ENCODE measurements at regions not wholly inside any gene's neighbourhood (a gene's known extent, or its start where the extent isn't known, plus 50 kb on each side); places are given as distances from the start of the nearest gene placed in this dataset.

- Histone ChIP-seq H3K36me3 (ENCODE audit: insufficient read depth, insufficient read length, low read length) (peaks cover 44% of the 10 kb centered on the region), H3K9me3 (ENCODE audit: insufficient read depth, low read length) (no peaks in the 10 kb centered on the region), H3K9ac (ENCODE audit: insufficient read length, low read depth) (no peak overlapping the region), H3K4me3 (ENCODE audit: insufficient read length, low read depth) (no peak overlapping the region), H3K4me1 (ENCODE audit: insufficient read depth, insufficient read length) (peaks cover 4% of the 10 kb centered on the region), H3K27me3 (ENCODE audit: insufficient read depth, insufficient read length) (no peaks in the 10 kb centered on the region)
- no peak for DNase-seq (ENCODE audit: low read depth, low spot score)
- no peak for TF ChIP-seq YY1 (IDR thresholded peaks at IDR 0.05; ENCODE audit: insufficient read depth, insufficient read length)
- TF ChIP-seq ZNF274 (IDR thresholded peaks at IDR 0.05; ENCODE audit: low read depth, low read length), result no peak
Measured at GRCh38 chr12:4822572-4822971, 87.1 kb upstream of the KCNA1 start.

GRCh38 chr12:4824380-4824779, 85.3 kb upstream of the KCNA1 start:
- Histone ChIP-seq H3K9ac (ENCODE audit: insufficient read length, low read depth) (no peak overlapping the region), H3K27me3 (ENCODE audit: insufficient read depth, insufficient read length) (no peaks in the 10 kb centered on the region), H3K4me3 (ENCODE audit: insufficient read length, low read depth) (no peak overlapping the region), H3K9me3 (ENCODE audit: insufficient read depth, low read length) (no peaks in the 10 kb centered on the region), H3K36me3 (ENCODE audit: insufficient read depth, insufficient read length, low read length) (peaks cover 47% of the 10 kb centered on the region), H3K4me1 (ENCODE audit: insufficient read depth, insufficient read length) (no peaks in the 10 kb centered on the region)
- TF ChIP-seq ZNF274 (IDR thresholded peaks at IDR 0.05; ENCODE audit: low read depth, low read length) (no peak), SUZ12 (IDR thresholded peaks at IDR 0.05; ENCODE audit: extremely low read depth, insufficient read depth, insufficient read length) (no peak), YY1 (IDR thresholded peaks at IDR 0.05; ENCODE audit: insufficient read depth, insufficient read length) (no peak)
- peak; percentile 18 for DNase-seq (ENCODE audit: low read depth, low spot score)

- Histone ChIP-seq H3K27me3 (ENCODE audit: insufficient read depth, insufficient read length) (no peaks in the 10 kb centered on the region), H3K9ac (ENCODE audit: insufficient read length, low read depth) (no peak overlapping the region), H3K4me3 (ENCODE audit: insufficient read length, low read depth) (no peak overlapping the region), H3K36me3 (ENCODE audit: insufficient read depth, insufficient read length, low read length) (peaks cover 47% of the 10 kb centered on the region), H3K4me1 (ENCODE audit: insufficient read depth, insufficient read length) (peaks cover 5% of the 10 kb centered on the region), H3K9me3 (ENCODE audit: insufficient read depth, low read length) (no peaks in the 10 kb centered on the region)
- TF ChIP-seq ZNF274 (IDR thresholded peaks at IDR 0.05; ENCODE audit: low read depth, low read length) (no peak), YY1 (IDR thresholded peaks at IDR 0.05; ENCODE audit: insufficient read depth, insufficient read length) (no peak), SUZ12 (IDR thresholded peaks at IDR 0.05; ENCODE audit: extremely low read depth, insufficient read depth, insufficient read length) (no peak)
- DNase-seq (ENCODE audit: low read depth, low spot score), result no peak
Measured at GRCh38 chr12:4825011-4825858, 84.5 kb upstream of the KCNA1 start.

- Histone ChIP-seq H3K4me3 (ENCODE audit: insufficient read length, low read depth) (no peak overlapping the region), H3K9ac (ENCODE audit: insufficient read length, low read depth) (no peak overlapping the region), H3K27me3 (ENCODE audit: insufficient read depth, insufficient read length) (no peaks in the 10 kb centered on the region), H3K9me3 (ENCODE audit: insufficient read depth, low read length) (no peaks in the 10 kb centered on the region), H3K36me3 (ENCODE audit: insufficient read depth, insufficient read length, low read length) (peaks cover 57% of the 10 kb centered on the region), H3K4me1 (ENCODE audit: insufficient read depth, insufficient read length) (peaks cover 7% of the 10 kb centered on the region)
- no peak for DNase-seq (ENCODE audit: low read depth, low spot score)
- TF ChIP-seq SUZ12 (IDR thresholded peaks at IDR 0.05; ENCODE audit: extremely low read depth, insufficient read depth, insufficient read length) (no peak), ZNF274 (IDR thresholded peaks at IDR 0.05; ENCODE audit: low read depth, low read length) (no peak), YY1 (IDR thresholded peaks at IDR 0.05; ENCODE audit: insufficient read depth, insufficient read length) (no peak)
Measured at GRCh38 chr12:4826909-4827308, 82.8 kb upstream of the KCNA1 start.

- H3K9me3 ChIP-seq (ENCODE audit: insufficient read depth, low read length), result peaks cover 12% of the 10 kb centered on the region; the same call in 1 of the 2 replicates
- no peak for DNase-seq (ENCODE audit: low read depth, low spot score)
- TF ChIP-seq YY1 (IDR thresholded peaks at IDR 0.05; ENCODE audit: insufficient read depth, insufficient read length) (no peak), SUZ12 (IDR thresholded peaks at IDR 0.05; ENCODE audit: extremely low read depth, insufficient read depth, insufficient read length) (no peak), ZNF274 (IDR thresholded peaks at IDR 0.05; ENCODE audit: low read depth, low read length) (no peak)
- no peak overlapping the region for H3K9ac ChIP-seq (ENCODE audit: insufficient read length, low read depth)
- H3K4me1 ChIP-seq (ENCODE audit: insufficient read depth, insufficient read length), result peaks cover 7% of the 10 kb centered on the region
- H3K36me3 ChIP-seq (ENCODE audit: insufficient read depth, insufficient read length, low read length), result peaks cover 56% of the 10 kb centered on the region
- H3K4me3 ChIP-seq (ENCODE audit: insufficient read length, low read depth), result no peak overlapping the region
- no peaks in the 10 kb centered on the region for H3K27me3 ChIP-seq (ENCODE audit: insufficient read depth, insufficient read length)
Measured at GRCh38 chr12:4828176-4828575, 81.5 kb upstream of the KCNA1 start.

GRCh38 chr12:4829161-4829792, 80.4 kb upstream of the KCNA1 start:
- peaks cover 17% of the 10 kb centered on the region; the same call in 1 of the 2 replicates for H3K9me3 ChIP-seq (ENCODE audit: insufficient read depth, low read length)
- H3K36me3 ChIP-seq (ENCODE audit: insufficient read depth, insufficient read length, low read length), result peaks cover 60% of the 10 kb centered on the region
- H3K4me3 ChIP-seq (ENCODE audit: insufficient read length, low read depth), result no peak overlapping the region
- peaks cover 7% of the 10 kb centered on the region for H3K4me1 ChIP-seq (ENCODE audit: insufficient read depth, insufficient read length)
- no peak for DNase-seq (ENCODE audit: low read depth, low spot score)
- TF ChIP-seq YY1 (IDR thresholded peaks at IDR 0.05; ENCODE audit: insufficient read depth, insufficient read length) (no peak), ZNF274 (IDR thresholded peaks at IDR 0.05; ENCODE audit: low read depth, low read length) (no peak), SUZ12 (IDR thresholded peaks at IDR 0.05; ENCODE audit: extremely low read depth, insufficient read depth, insufficient read length) (no peak)
- H3K27me3 ChIP-seq (ENCODE audit: insufficient read depth, insufficient read length), result no peaks in the 10 kb centered on the region
- H3K9ac ChIP-seq (ENCODE audit: insufficient read length, low read depth), result no peak overlapping the region

- Histone ChIP-seq H3K9ac (ENCODE audit: insufficient read length, low read depth) (no peak overlapping the region), H3K9me3 (ENCODE audit: insufficient read depth, low read length) (peaks cover 17% of the 10 kb centered on the region; the same call in 1 of the 2 replicates), H3K4me3 (ENCODE audit: insufficient read length, low read depth) (no peak overlapping the region), H3K4me1 (ENCODE audit: insufficient read depth, insufficient read length) (peaks cover 7% of the 10 kb centered on the region), H3K36me3 (ENCODE audit: insufficient read depth, insufficient read length, low read length) (peaks cover 60% of the 10 kb centered on the region), H3K27me3 (ENCODE audit: insufficient read depth, insufficient read length) (no peaks in the 10 kb centered on the region)
- DNase-seq (ENCODE audit: low read depth, low spot score), result no peak
- TF ChIP-seq SUZ12 (IDR thresholded peaks at IDR 0.05; ENCODE audit: extremely low read depth, insufficient read depth, insufficient read length) (no peak), ZNF274 (IDR thresholded peaks at IDR 0.05; ENCODE audit: low read depth, low read length) (no peak), YY1 (IDR thresholded peaks at IDR 0.05; ENCODE audit: insufficient read depth, insufficient read length) (no peak)
Measured at GRCh38 chr12:4829793-4830162, 79.9 kb upstream of the KCNA1 start.

Data from NT2/D1 (cell line).